ENCODE measurements at regions not wholly inside any gene's neighbourhood (a gene's known extent, or its start where the extent isn't known, plus 50 kb on each side); places are given as distances from the start of the nearest gene placed in this dataset.

DNA sequence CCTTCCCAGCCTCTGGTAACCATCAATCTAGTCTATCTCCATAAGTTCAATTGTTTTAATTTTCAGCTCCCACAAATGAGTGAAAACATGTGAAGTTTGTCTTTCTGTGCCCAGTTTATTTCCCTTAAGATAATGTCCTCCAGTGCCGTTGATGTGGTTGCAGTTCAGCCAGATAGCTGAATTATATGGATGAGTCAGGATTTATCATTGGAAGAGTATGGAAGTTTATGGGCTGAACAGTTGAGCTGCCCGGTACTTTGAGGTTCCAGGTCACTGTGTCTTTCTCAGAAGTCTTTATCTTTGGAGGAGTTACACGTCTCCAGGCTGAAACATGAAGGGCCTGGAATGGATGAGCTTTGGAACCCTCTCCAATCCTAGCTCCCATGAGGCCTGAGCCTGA is 120.1 kb downstream of the ASCL4 start:
- no peak for DNase-seq
- Histone ChIP-seq H3K9me2 (no peaks in the 10 kb centered on the region), H4K20me1 (ENCODE audit: insufficient read depth) (no peaks in the 10 kb centered on the region), H3K9ac (no peak overlapping the region), H3K27me3 (ENCODE audit: insufficient read depth) (no peaks in the 10 kb centered on the region), H3K4me3 (ENCODE audit: low read depth in 2 of 2, low read length in 1 of 2) (no peak overlapping the region), H3K36me3 (replicated peaks in 1 of 2; ENCODE audit: control insufficient read depth in 1 of 2, insufficient read depth in 2 of 2, low read length in 1 of 2) (no peaks in the 10 kb centered on the region), H3K4me1 (ENCODE audit: control insufficient read depth in 1 of 2, insufficient read depth in 2 of 2, low read depth in 1 of 2, low read length in 1 of 2) (no peaks in the 10 kb centered on the region; a peak in 3 of 4 replicates), H3K79me2 (ENCODE audit: insufficient read depth) (no peaks in the 10 kb centered on the region), H3K9me3 (no peaks in the 10 kb centered on the region), H3K27ac (ENCODE audit: low read depth in 2 of 2, low read length in 1 of 2) (no peak overlapping the region), H3F3A (replicated peaks; ENCODE audit: insufficient read depth) (peaks cover 4% of the 10 kb centered on the region), H2AFZ (ENCODE audit: low read depth) (no peak overlapping the region), H3K4me2 (no peak overlapping the region)
- TF ChIP-seq NFIC (IDR thresholded peaks at IDR 0.05; ENCODE audit: borderline replicate concordance), result no peak
- TF ChIP-seq FOXJ3 (CRISPR knock-in tag; IDR thresholded peaks at IDR 0.05), result no peak
- TF ChIP-seq CHD2 (IDR thresholded peaks at IDR 0.05; ENCODE audit: low read length, partially characterized antibody), result no peak
- TF ChIP-seq ZBTB33 (IDR thresholded peaks at IDR 0.05; ENCODE audit: borderline replicate concordance, low read depth), result no peak
- no peak for TF ChIP-seq GATA2 (CRISPR knock-in tag; IDR thresholded peaks at IDR 0.05)
- TF ChIP-seq, protein P1, sequence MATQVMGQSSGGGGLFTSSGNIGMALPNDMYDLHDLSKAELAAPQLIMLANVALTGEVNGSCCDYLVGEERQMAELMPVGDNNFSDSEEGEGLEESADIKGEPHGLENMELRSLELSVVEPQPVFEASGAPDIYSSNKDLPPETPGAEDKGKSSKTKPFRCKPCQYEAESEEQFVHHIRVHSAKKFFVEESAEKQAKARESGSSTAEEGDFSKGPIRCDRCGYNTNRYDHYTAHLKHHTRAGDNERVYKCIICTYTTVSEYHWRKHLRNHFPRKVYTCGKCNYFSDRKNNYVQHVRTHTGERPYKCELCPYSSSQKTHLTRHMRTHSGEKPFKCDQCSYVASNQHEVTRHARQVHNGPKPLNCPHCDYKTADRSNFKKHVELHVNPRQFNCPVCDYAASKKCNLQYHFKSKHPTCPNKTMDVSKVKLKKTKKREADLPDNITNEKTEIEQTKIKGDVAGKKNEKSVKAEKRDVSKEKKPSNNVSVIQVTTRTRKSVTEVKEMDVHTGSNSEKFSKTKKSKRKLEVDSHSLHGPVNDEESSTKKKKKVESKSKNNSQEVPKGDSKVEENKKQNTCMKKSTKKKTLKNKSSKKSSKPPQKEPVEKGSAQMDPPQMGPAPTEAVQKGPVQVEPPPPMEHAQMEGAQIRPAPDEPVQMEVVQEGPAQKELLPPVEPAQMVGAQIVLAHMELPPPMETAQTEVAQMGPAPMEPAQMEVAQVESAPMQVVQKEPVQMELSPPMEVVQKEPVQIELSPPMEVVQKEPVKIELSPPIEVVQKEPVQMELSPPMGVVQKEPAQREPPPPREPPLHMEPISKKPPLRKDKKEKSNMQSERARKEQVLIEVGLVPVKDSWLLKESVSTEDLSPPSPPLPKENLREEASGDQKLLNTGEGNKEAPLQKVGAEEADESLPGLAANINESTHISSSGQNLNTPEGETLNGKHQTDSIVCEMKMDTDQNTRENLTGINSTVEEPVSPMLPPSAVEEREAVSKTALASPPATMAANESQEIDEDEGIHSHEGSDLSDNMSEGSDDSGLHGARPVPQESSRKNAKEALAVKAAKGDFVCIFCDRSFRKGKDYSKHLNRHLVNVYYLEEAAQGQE (IDR thresholded peaks at IDR 0.05; ENCODE audit: low read depth, low read length), result no peak
- TF ChIP-seq CTCF (IDR thresholded peaks at IDR 0.05), result no peak
- no peak for TF ChIP-seq RCOR1 (IDR thresholded peaks at IDR 0.05; ENCODE audit: low read length)
- no peak for TF ChIP-seq JUND (IDR thresholded peaks at IDR 0.05)
- no peak for TF ChIP-seq SIN3A (IDR thresholded peaks at IDR 0.05; ENCODE audit: borderline replicate concordance, low read depth, low read length)
- no peak for TF ChIP-seq MEF2A (IDR thresholded peaks at IDR 0.05; ENCODE audit: borderline replicate concordance, low read depth)
- no peak for TF ChIP-seq MAX (IDR thresholded peaks at IDR 0.05; ENCODE audit: low read depth)
- no peak for TF ChIP-seq EP300 (IDR thresholded peaks at IDR 0.05; ENCODE audit: borderline replicate concordance in 1 of 2, low read depth in 1 of 2, low read length in 1 of 2)
- no peak for TF ChIP-seq ELF1 (IDR thresholded peaks at IDR 0.05)
- no peak for TF ChIP-seq NRF1 (IDR thresholded peaks at IDR 0.05; ENCODE audit: low read depth, low read length)
- TF ChIP-seq RFX5 (IDR thresholded peaks at IDR 0.05; ENCODE audit: low read length), result no peak
- no peak for TF ChIP-seq TEAD4 (IDR thresholded peaks at IDR 0.05; ENCODE audit: borderline replicate concordance, insufficient read depth)
- CTCF ChIA-PET, result interaction anchor here (1.0 to 2.6 kb wide), 3 partner anchors 9 to 24 kb away, joined by 3 to 9 read pairs (median 6); no protein-coding TSS in a partner anchor
- POLR2A ChIA-PET, result no interaction called here
- 10% methylated on average over 3 of the region's 3 CpGs for WGBS (ENCODE audit: low lambda C conversion rate)

Data from SK-N-SH (cell line).